OCI-LY7 (cell line): ENCODE measurements at regions not wholly inside any gene's neighbourhood (a gene's known extent, or its start where the extent isn't known, plus 50 kb on each side); places are given as distances from the start of the nearest gene placed in this dataset.

Experiments
- BruUV-seq: library from RNA; stranded (reverse); fragments of 400-500 nt; replicated peaks from 2 replicates; lab custom pipeline; 2021; lab: Mats Ljungman, UMichigan
- CTCF ChIA-PET: fragments of 300-600 bp; sonication (Branson Sonifier 250); formaldehyde crosslinking; loops from one replicate; lab custom pipeline; 2022; ENCODE audit warnings: antibody characterized with exemption; ENCODE audit not compliant: unreplicated experiment; lab: Charles Lee
- POLR2A ChIA-PET: fragments of 300-600 bp; sonication (Branson Sonifier 250); formaldehyde crosslinking; loops from one replicate; lab custom pipeline; 2022; ENCODE audit warnings: antibody characterized with exemption; lab: Charles Lee
- DNase-seq: peaks from one replicate; pipeline ENCODE4 v3.0.0-alpha.2; 2015; ENCODE audit warnings: low spot score
- H2AFZ ChIP-seq: fragments of 200-600 bp; sonication (generic), shearing (Covaris generic); 2 replicates; pipeline ENCODE4 v1.6.1; 2014; ENCODE audit warnings: mild to moderate bottlenecking, antibody characterized with exemption, low read length, moderate library complexity
- H3K27ac ChIP-seq: fragments of 200-600 bp; sonication (generic); 2 replicates; pipeline ENCODE4 v1.5.1; 2014; ENCODE audit warnings: mixed run types, low read depth, mild to moderate bottlenecking, moderate library complexity, low read length, inconsistent platforms; ENCODE audit not compliant: poor library complexity, severe bottlenecking
- H3K36me3 ChIP-seq: fragments of 200-600 bp; sonication (generic); 2 replicates; pipeline ENCODE4 v1.6.1; 2014; ENCODE audit warnings: mild to moderate bottlenecking, antibody characterized with exemption, low read length, moderate library complexity, mixed read lengths; ENCODE audit not compliant: insufficient read depth
- H3K4me1 ChIP-seq: fragments of 200-600 bp; sonication (generic); 2 replicates; pipeline ENCODE4 v1.5.1; 2014; ENCODE audit warnings: mild to moderate bottlenecking, low read length; ENCODE audit not compliant: insufficient read depth, poor library complexity, severe bottlenecking
- H3K4me2 ChIP-seq: fragments of 200-600 bp; sonication (generic); 2 replicates; pipeline ENCODE4 v1.6.1; 2014; ENCODE audit warnings: mild to moderate bottlenecking, low read length
- H3K4me3 ChIP-seq: fragments of 200-600 bp; sonication (generic); 2 replicates; pipeline ENCODE4 v1.5.1; 2014; ENCODE audit warnings: mild to moderate bottlenecking, low read depth, low read length; ENCODE audit not compliant: poor library complexity, severe bottlenecking
- H3K79me2 ChIP-seq: fragments of 200-600 bp; sonication (generic); 2 replicates; pipeline ENCODE4 v1.6.1; 2016; ENCODE audit warnings: low read depth, mild to moderate bottlenecking, low read length, moderate library complexity, mixed read lengths; ENCODE audit not compliant: insufficient read depth
- H3K9me2 ChIP-seq: fragments of 200-600 bp; sonication (generic); 2 replicates; pipeline ENCODE4 v1.6.1; 2016; ENCODE audit warnings: mild to moderate bottlenecking, low read length, mixed read lengths; ENCODE audit not compliant: insufficient read depth
- H3K9me3 ChIP-seq: fragments of 200-600 bp; sonication (generic); 2 replicates; pipeline ENCODE4 v1.6.1; 2014; ENCODE audit warnings: mild to moderate bottlenecking, mixed run types, low read length, mixed read lengths
- H4K20me1 ChIP-seq: fragments of 200-600 bp; sonication (generic); 2 replicates; pipeline ENCODE4 v1.6.1; 2014; ENCODE audit warnings: mild to moderate bottlenecking, antibody characterized with exemption, low read length, moderate library complexity, mixed read lengths; ENCODE audit not compliant: insufficient read depth
- EZH2phosphoT487 ChIP-seq: fragments of 200-600 bp; sonication (generic); IDR thresholded peaks from 2 replicates; pipeline ENCODE4 v1.6.1; 2018; ENCODE audit warnings: low read depth, borderline replicate concordance, mild to moderate bottlenecking, mixed run types, antibody characterized with exemption, low read length, moderate library complexity, mixed read lengths
- intact Hi-C: fragments of 100-400 bp; cut with micrococcal nuclease; formaldehyde crosslinking; loops from one replicate; pipeline ENCODE4 v1.10.0; 2022; ENCODE audit not compliant: unreplicated experiment
- TF ChIP-seq, protein P1 (sequence below): fragments of 200-600 bp; sonication (generic); conservative IDR thresholded peaks from 2 replicates; pipeline ENCODE4 v1.5.1; 2014; ENCODE audit warnings: mild to moderate bottlenecking, antibody characterized with exemption, low read length, moderate library complexity, mixed read lengths

DNA sequence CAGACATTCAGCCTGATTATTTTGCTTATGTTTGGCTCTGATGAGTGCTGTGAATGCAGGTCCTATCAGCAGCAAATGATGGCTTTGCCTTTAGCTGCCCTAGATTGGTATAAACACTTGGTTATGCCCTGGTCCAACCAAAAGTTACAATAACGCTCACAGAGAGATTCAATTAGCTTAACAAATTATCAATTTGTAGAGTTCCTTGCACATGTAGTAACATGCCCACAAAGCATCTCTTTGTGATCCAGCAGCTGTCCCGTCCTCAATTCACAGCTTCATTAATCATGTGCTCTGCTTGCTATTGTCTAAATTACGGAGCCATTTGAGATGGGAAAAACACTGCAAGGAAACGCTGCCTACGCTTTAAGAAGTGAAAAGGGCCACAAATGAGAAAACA lies 457.9 kb downstream of the HDGFL1 start:
- BruUV-seq, result no TSS peak
- Histone ChIP-seq H3K9me3 (no peaks in the 10 kb centered on the region), H4K20me1 (no peaks in the 10 kb centered on the region), H3K4me1 (no peaks in the 10 kb centered on the region), H3K27ac (no peak overlapping the region), H3K9me2 (no peaks in the 10 kb centered on the region), H3K4me3 (no peak overlapping the region), H2AFZ (no peak overlapping the region), H3K36me3 (no peaks in the 10 kb centered on the region), H3K4me2 (no peak overlapping the region), H3K79me2 (no peaks in the 10 kb centered on the region)
- TF ChIP-seq EZH2phosphoT487, result no peak
- TF ChIP-seq, protein P1, sequence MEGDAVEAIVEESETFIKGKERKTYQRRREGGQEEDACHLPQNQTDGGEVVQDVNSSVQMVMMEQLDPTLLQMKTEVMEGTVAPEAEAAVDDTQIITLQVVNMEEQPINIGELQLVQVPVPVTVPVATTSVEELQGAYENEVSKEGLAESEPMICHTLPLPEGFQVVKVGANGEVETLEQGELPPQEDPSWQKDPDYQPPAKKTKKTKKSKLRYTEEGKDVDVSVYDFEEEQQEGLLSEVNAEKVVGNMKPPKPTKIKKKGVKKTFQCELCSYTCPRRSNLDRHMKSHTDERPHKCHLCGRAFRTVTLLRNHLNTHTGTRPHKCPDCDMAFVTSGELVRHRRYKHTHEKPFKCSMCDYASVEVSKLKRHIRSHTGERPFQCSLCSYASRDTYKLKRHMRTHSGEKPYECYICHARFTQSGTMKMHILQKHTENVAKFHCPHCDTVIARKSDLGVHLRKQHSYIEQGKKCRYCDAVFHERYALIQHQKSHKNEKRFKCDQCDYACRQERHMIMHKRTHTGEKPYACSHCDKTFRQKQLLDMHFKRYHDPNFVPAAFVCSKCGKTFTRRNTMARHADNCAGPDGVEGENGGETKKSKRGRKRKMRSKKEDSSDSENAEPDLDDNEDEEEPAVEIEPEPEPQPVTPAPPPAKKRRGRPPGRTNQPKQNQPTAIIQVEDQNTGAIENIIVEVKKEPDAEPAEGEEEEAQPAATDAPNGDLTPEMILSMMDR, result no peak
- no peak for DNase-seq
- POLR2A ChIA-PET, result no interaction called here
- CTCF ChIA-PET, result no interaction called here
- intact Hi-C loops, result no loop called here

DNA sequence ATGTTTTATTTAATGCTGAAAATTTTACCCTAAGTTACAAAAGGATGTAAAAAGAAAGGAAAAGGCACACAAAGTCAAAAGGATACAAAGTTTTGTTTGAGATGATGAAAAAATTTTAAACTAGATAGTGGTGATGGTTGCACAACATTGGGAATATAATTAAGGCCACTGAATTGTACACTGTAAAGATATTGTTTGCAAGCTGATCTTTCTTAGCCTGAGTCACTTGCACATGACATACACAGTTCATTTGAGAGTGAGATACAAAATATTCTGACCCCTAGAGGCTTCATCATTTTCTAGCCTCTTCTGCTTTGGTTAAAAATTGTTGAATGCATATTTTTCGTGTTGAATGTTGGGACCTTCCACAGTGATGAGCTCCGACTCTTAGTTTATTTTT lies 462.6 kb downstream of the HDGFL1 start:
- Histone ChIP-seq H3K4me2 (no peak overlapping the region), H2AFZ (no peak overlapping the region), H3K27ac (no peak overlapping the region), H3K9me2 (no peaks in the 10 kb centered on the region), H3K9me3 (no peaks in the 10 kb centered on the region), H3K4me3 (no peak overlapping the region), H3K79me2 (no peaks in the 10 kb centered on the region), H3K4me1 (no peaks in the 10 kb centered on the region), H3K36me3 (no peaks in the 10 kb centered on the region), H4K20me1 (no peaks in the 10 kb centered on the region)
- BruUV-seq, result no TSS peak
- POLR2A ChIA-PET, result interaction anchor here (1.1 kb wide), 1 partner anchor 17 kb away, joined by 3 read pairs; no protein-coding TSS in a partner anchor
- intact Hi-C loops, result no loop called here
- no peak for DNase-seq
- no peak for TF ChIP-seq EZH2phosphoT487
- TF ChIP-seq, protein P1, result no peak
- CTCF ChIA-PET, result interaction anchor here (0.5 kb wide), 1 partner anchor 64 kb away, joined by 3 read pairs; no protein-coding TSS in a partner anchor

DNA sequence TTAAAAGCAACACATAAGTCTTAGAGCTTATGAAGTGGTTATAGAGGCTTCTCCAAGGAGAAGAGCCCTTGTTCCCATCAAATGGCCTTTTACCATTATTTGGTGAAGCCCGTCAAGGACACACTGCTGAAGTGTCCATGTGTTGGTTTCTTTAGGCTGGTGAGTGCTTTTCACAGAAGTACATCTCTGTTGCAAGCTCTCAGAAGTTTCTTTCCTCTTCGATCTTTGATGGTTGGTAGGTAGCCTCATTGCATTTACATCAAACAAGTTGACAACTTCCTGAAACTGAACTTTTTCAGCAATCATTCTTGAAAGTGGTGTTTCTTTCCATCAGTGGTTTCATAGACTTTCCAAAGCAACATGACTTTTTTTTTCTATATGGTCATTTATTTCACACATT lies 465.6 kb downstream of the HDGFL1 start:
- Histone ChIP-seq H3K9me2 (no peaks in the 10 kb centered on the region), H3K4me3 (no peak overlapping the region), H3K4me1 (no peaks in the 10 kb centered on the region), H3K79me2 (no peaks in the 10 kb centered on the region), H3K27ac (no peak overlapping the region), H3K9me3 (no peaks in the 10 kb centered on the region), H3K4me2 (no peak overlapping the region), H2AFZ (no peak overlapping the region), H3K36me3 (no peaks in the 10 kb centered on the region), H4K20me1 (no peaks in the 10 kb centered on the region)
- ChIA-PET POLR2A (interaction anchor here (0.6 kb wide), 1 partner anchor 754 kb away, joined by 3 read pairs; no protein-coding TSS in a partner anchor), CTCF (no interaction called here)
- TF ChIP-seq EZH2phosphoT487, result no peak
- DNase-seq, result no peak
- no TSS peak for BruUV-seq
- intact Hi-C loops, result no loop called here
